ENCODE measurements at regions not wholly inside any gene's neighbourhood (a gene's known extent, or its start where the extent isn't known, plus 50 kb on each side); places are given as distances from the start of the nearest gene placed in this dataset.

- H2AK5ac ChIP-seq (ENCODE audit: insufficient read length, low read length) = no peak overlapping the region
- H2BK12ac ChIP-seq (ENCODE audit: insufficient read length, low read depth, low read length) = no peak overlapping the region
- H3K9ac ChIP-seq (ENCODE audit: extremely low read depth, insufficient read length, low read length) = no peak overlapping the region
- H3K79me1 ChIP-seq (ENCODE audit: insufficient read depth, low read depth, low read length, poor library complexity, severe bottlenecking) = no peaks in the 10 kb centered on the region
- no peak overlapping the region for H2AFZ ChIP-seq (ENCODE audit: low read length)
- H3K27ac ChIP-seq (ENCODE audit: insufficient read length, low read depth, low read length) = no peak overlapping the region
- no peaks in the 10 kb centered on the region for H3K36me3 Mint-ChIP-seq (ENCODE audit: insufficient read depth in 1 of 3, low read depth in 3 of 3)
- H4K91ac ChIP-seq (ENCODE audit: insufficient read length, low read depth, low read length) = no peak overlapping the region
- no peaks in the 10 kb centered on the region for H3K4me1 Mint-ChIP-seq
- no peak overlapping the region for H2BK15ac ChIP-seq (ENCODE audit: low read depth, low read length)
- no peak overlapping the region for H3K4me2 ChIP-seq (ENCODE audit: insufficient read depth, insufficient read length, low read length)
- H4K20me1 ChIP-seq (ENCODE audit: control insufficient read depth, insufficient read depth, insufficient read length) = no peaks in the 10 kb centered on the region
- no peaks in the 10 kb centered on the region for H3K79me2 ChIP-seq (ENCODE audit: insufficient read depth, low read length)
- H3K23ac ChIP-seq (ENCODE audit: insufficient read length, low read depth, low read length) = no peak overlapping the region
- H3K9me3 Mint-ChIP-seq = no peaks in the 10 kb centered on the region
- H4K5ac ChIP-seq (ENCODE audit: insufficient read length, low read depth, low read length) = no peak overlapping the region
- H3K14ac ChIP-seq (ENCODE audit: insufficient read depth, low read length) = no peak overlapping the region
- no peaks in the 10 kb centered on the region for H3K4me1 ChIP-seq (ENCODE audit: insufficient read depth, low read length)
- no peak overlapping the region for H4K8ac ChIP-seq (replicated peaks; ENCODE audit: insufficient read length, low read depth, low read length)
- no CpG with 5 or more reads among the region's 2 CpGs for WGBS (ENCODE audit: extremely low coverage, insufficient read length, low lambda C conversion rate)
- H3K27me3 ChIP-seq (ENCODE audit: insufficient read depth, low read length) = no peaks in the 10 kb centered on the region
- no peak overlapping the region for H3T11ph ChIP-seq (ENCODE audit: low read length)
- no peaks in the 10 kb centered on the region for H3K9me3 ChIP-seq (ENCODE audit: control insufficient read depth, low read depth, low read length)
- TF ChIP-seq CTCF (conservative IDR thresholded peaks at IDR 0.05) = no peak
- no peaks in the 10 kb centered on the region for H3K23me2 ChIP-seq (ENCODE audit: insufficient read length, low read depth, low read length, poor library complexity, severe bottlenecking)
- no peak for DNase-seq
- H2BK5ac ChIP-seq (ENCODE audit: insufficient read length, low read length) = no peak overlapping the region
- no peaks in the 10 kb centered on the region for H3K27me3 Mint-ChIP-seq (ENCODE audit: low read depth)
- H2BK120ac ChIP-seq (ENCODE audit: low read depth, low read length, poor library complexity, severe bottlenecking) = no peak overlapping the region
- no peak overlapping the region for H3K18ac ChIP-seq (ENCODE audit: insufficient read length, low read depth, low read length)
- H3K4ac ChIP-seq (ENCODE audit: low read depth, low read length) = no peak overlapping the region
- no peak overlapping the region for H3K27ac Mint-ChIP-seq
- no peak overlapping the region for H2BK20ac ChIP-seq (ENCODE audit: low read depth, low read length, poor library complexity, severe bottlenecking)
- H3K56ac ChIP-seq (ENCODE audit: insufficient read length, low read depth, low read length) = no peak overlapping the region
- H3K4me3 Mint-ChIP-seq = no peak overlapping the region
These were observed 104.4 kb downstream of the BTBD3 start for GRCh38 chr20:12022126-12022525.
